Neural cell (in vitro differentiated cells): ENCODE measurements at regions not wholly inside any gene's neighbourhood (a gene's known extent, or its start where the extent isn't known, plus 50 kb on each side); places are given as distances from the start of the nearest gene placed in this dataset.

Experiments
- EP300 ChIP-seq: fragments of 450-650 bp; conservative IDR thresholded peaks from 2 replicates; pipeline ENCODE4 v1.6.1; 2014; ENCODE audit warnings: antibody characterized with exemption, mild to moderate bottlenecking, moderate library complexity; ENCODE audit not compliant: poor library complexity, severe bottlenecking
- EZH2 ChIP-seq: fragments of 200-600, 300-800 bp; shearing (Covaris generic), sonication (generic); IDR thresholded peaks from 2 replicates; pipeline ENCODE4 v1.6.1; 2014; ENCODE audit warnings: antibody characterized with exemption, low read length, borderline replicate concordance, mild to moderate bottlenecking; ENCODE audit not compliant: insufficient read depth, poor library complexity, severe bottlenecking
- MXI1 ChIP-seq: fragments of 450-650 bp; conservative IDR thresholded peaks from 2 replicates; pipeline ENCODE4 v1.6.1; 2014; ENCODE audit warnings: antibody characterized with exemption, mild to moderate bottlenecking; ENCODE audit not compliant: poor library complexity, severe bottlenecking
- POLR2AphosphoS5 ChIP-seq: IDR thresholded peaks from 2 replicates; pipeline ENCODE4 v1.6.1; 2012
- RAD21 ChIP-seq: fragments of 450-650 bp; conservative IDR thresholded peaks from 2 replicates; pipeline ENCODE4 v1.6.1; 2014; ENCODE audit warnings: antibody characterized with exemption, mild to moderate bottlenecking, moderate library complexity
- REST ChIP-seq: IDR thresholded peaks from 2 replicates; pipeline ENCODE4 v1.6.1; 2012; ENCODE audit warnings: borderline replicate concordance
- SMC3 ChIP-seq: fragments of 450-650 bp; conservative IDR thresholded peaks from 2 replicates; pipeline ENCODE4 v1.6.1; 2014; ENCODE audit warnings: antibody characterized with exemption, mild to moderate bottlenecking, moderate library complexity; ENCODE audit not compliant: poor library complexity
- TAF1 ChIP-seq: IDR thresholded peaks from 2 replicates; pipeline ENCODE4 v1.6.1; 2012; ENCODE audit warnings: low read depth
- TF ChIP-seq, protein P1 (sequence below): fragments of 450-650 bp; IDR thresholded peaks from 2 replicates; pipeline ENCODE4 v1.5.1; 2014; ENCODE audit warnings: antibody characterized with exemption, mild to moderate bottlenecking, moderate library complexity; ENCODE audit not compliant: poor library complexity, severe bottlenecking

- TF ChIP-seq, protein P1, sequence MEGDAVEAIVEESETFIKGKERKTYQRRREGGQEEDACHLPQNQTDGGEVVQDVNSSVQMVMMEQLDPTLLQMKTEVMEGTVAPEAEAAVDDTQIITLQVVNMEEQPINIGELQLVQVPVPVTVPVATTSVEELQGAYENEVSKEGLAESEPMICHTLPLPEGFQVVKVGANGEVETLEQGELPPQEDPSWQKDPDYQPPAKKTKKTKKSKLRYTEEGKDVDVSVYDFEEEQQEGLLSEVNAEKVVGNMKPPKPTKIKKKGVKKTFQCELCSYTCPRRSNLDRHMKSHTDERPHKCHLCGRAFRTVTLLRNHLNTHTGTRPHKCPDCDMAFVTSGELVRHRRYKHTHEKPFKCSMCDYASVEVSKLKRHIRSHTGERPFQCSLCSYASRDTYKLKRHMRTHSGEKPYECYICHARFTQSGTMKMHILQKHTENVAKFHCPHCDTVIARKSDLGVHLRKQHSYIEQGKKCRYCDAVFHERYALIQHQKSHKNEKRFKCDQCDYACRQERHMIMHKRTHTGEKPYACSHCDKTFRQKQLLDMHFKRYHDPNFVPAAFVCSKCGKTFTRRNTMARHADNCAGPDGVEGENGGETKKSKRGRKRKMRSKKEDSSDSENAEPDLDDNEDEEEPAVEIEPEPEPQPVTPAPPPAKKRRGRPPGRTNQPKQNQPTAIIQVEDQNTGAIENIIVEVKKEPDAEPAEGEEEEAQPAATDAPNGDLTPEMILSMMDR, result no peak
- TF ChIP-seq POLR2AphosphoS5 (no peak), EZH2 (no peak), RAD21 (no peak), REST (no peak), EP300 (no peak), TAF1 (no peak), SMC3 (no peak), MXI1 (no peak)
Measured at GRCh38 chr2:239752951-239753350, 272.2 kb downstream of the NDUFA10 start.
